Esophagus muscularis mucosa (tissue), 4 donors: ENCODE measurements at regions not wholly inside any gene's neighbourhood (a gene's known extent, or its start where the extent isn't known, plus 50 kb on each side); places are given as distances from the start of the nearest gene placed in this dataset.

ENCODE experiments used
- DNase-seq: peaks from one replicate; pipeline ENCODE4 v3.0.0-alpha.2; 2017; ENCODE audit errors: extremely low spot score
- H3K27ac ChIP-seq, 4 donors: fragments of 200-600 bp; sonication (generic); replicated peaks in 1 of 4; 1 replicate in 3 of 4; 2 replicates in 1 of 4; pipeline ENCODE4 v1.5.1; 2016 to 2019; ENCODE audit warnings: mild to moderate bottlenecking in 1 of 4
- H3K27me3 ChIP-seq, 4 donors: fragments of 200-600 bp; sonication (generic); one replicate each; pipeline versions ENCODE4 v1.5.1 to v1.6.0; 2016 to 2019
- H3K36me3 ChIP-seq, 4 donors: fragments of 200-600 bp; sonication (generic); one replicate each; pipeline ENCODE4 v1.5.1; 2016 to 2019
- H3K4me1 ChIP-seq, 4 donors: fragments of 200-600 bp; sonication (generic); one replicate each; pipeline ENCODE4 v1.5.1; 2016 to 2019
- H3K4me3 ChIP-seq, 4 donors: fragments of 200-600 bp; sonication (generic); 1 replicate in 2 of 4; 2 replicates in 2 of 4; pipeline ENCODE4 v1.5.1; 2016 to 2019; ENCODE audit warnings: mild to moderate bottlenecking in 4 of 4, moderate library complexity in 1 of 4
- H3K9me3 ChIP-seq, 4 donors: fragments of 200-600 bp; sonication (generic); 1 replicate in 3 of 4; 2 replicates in 1 of 4; pipeline ENCODE4 v1.5.1; 2016 to 2019
- CTCF ChIP-seq, 3 experiments: fragments of 200-600 bp in 2 of 3; fragments of 450-650 bp in 1 of 3; sonication (generic) in 2 of 3; IDR thresholded peaks; one replicate each; pipeline ENCODE4 v1.5.1; 2017 to 2019; ENCODE audit warnings: antibody characterized with exemption in 3 of 3, mild to moderate bottlenecking in 2 of 3, moderate library complexity in 1 of 3
- EP300 ChIP-seq: sonication (generic); formaldehyde crosslinking; IDR thresholded peaks from one replicate; pipeline ENCODE4 v1.6.1; 2017; ENCODE audit warnings: antibody characterized with exemption
- POLR2A ChIP-seq: fragments of 450-650 bp; IDR thresholded peaks from one replicate; pipeline ENCODE4 v1.6.1; 2017; ENCODE audit warnings: antibody characterized with exemption, moderate library complexity, mild to moderate bottlenecking, low read depth
- POLR2AphosphoS5 ChIP-seq, 2 donors: sonication (generic); formaldehyde crosslinking; IDR thresholded peaks; one replicate each; pipeline ENCODE4 v1.6.1; 2017; ENCODE audit warnings: antibody characterized with exemption in 2 of 2
- WGBS: methylation state at CpG from one replicate; pipeline ENCODE4 v1.1.5; 2018; 5-methylcytosine and 5-hydroxymethylcytosine counted together
- intact Hi-C: fragments of 100-400 bp; cut with DNase I; formaldehyde crosslinking; loops from one replicate; pipeline ENCODE4 v1.15.1; 2023

- intact Hi-C loops, result no loop called here
- TF ChIP-seq CTCF (IDR thresholded peaks at IDR 0.05) (no peak), EP300 (no peak), POLR2A (no peak), POLR2AphosphoS5 (IDR thresholded peaks at IDR 0.05) (no peak)
- no peaks in the 10 kb centered on the region for H3K27me3 ChIP-seq
- peaks cover 28 to 46% (median 41%) of the 10 kb centered on the region in 4 donors for H3K4me1 ChIP-seq
- DNase-seq, result no peak
- H3K27ac ChIP-seq, result no peak overlapping the region
- no peaks in the 10 kb centered on the region for H3K9me3 ChIP-seq
- no peak overlapping the region for H3K4me3 ChIP-seq
- no peaks in the 10 kb centered on the region for H3K36me3 ChIP-seq
Observed at GRCh38 chr2:160914217-160914616, 246.0 kb upstream of the TANK start.

GRCh38 chr2:160916300-160916699, 243.9 kb upstream of the TANK start:
- no peak for DNase-seq
- Histone ChIP-seq H3K9me3 (no peaks in the 10 kb centered on the region), H3K36me3 (no peaks in the 10 kb centered on the region), H3K4me1 (peaks cover 16 to 46% (median 36%) of the 10 kb centered on the region in 4 donors), H3K27ac (no peak overlapping the region), H3K4me3 (no peak overlapping the region), H3K27me3 (no peaks in the 10 kb centered on the region)
- intact Hi-C loops, result no loop called here
- no peak for TF ChIP-seq POLR2AphosphoS5 (IDR thresholded peaks at IDR 0.05)
- no peak for TF ChIP-seq CTCF (IDR thresholded peaks at IDR 0.05)
- no peak for TF ChIP-seq POLR2A
- TF ChIP-seq EP300, result no peak
- 100% methylated on average over 1 of the region's 1 CpG for WGBS

- no peak for TF ChIP-seq POLR2AphosphoS5 (IDR thresholded peaks at IDR 0.05)
- no peak for TF ChIP-seq EP300
- TF ChIP-seq CTCF (IDR thresholded peaks at IDR 0.05), result no peak
- no peak for TF ChIP-seq POLR2A
- Histone ChIP-seq H3K4me3 (no peak overlapping the region), H3K27ac (no peak overlapping the region), H3K9me3 (no peaks in the 10 kb centered on the region), H3K36me3 (no peaks in the 10 kb centered on the region), H3K27me3 (no peaks in the 10 kb centered on the region), H3K4me1 (peaks cover 11 to 41% (median 31%) of the 10 kb centered on the region in 4 donors)
- intact Hi-C loops, result no loop called here
- no peak for DNase-seq
- WGBS, result 55% methylated on average over 3 of the region's 3 CpGs
Observed at GRCh38 chr2:160917850-160918249, 242.4 kb upstream of the TANK start.

DNA sequence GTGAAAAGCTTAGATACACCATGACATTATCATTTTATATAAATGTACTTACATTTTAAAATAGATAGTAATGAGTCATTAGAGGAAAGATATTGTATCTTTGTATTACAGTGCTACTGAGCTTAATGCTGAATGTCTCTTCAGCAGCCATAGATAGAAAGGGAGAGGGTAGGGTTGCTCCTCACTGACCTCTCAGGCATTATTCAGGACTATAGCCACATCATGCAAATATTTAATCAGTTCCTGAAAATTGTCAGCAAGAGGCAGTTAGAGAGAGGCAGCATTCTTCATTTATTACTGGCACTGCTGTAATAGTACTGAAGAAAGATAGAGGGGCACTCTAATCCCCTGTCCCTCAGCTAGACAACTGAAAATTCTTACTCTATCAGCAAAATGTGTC, 242.0 kb upstream of the TANK start:
- intact Hi-C loops, result no loop called here
- Histone ChIP-seq H3K4me3 (no peak overlapping the region), H3K36me3 (no peaks in the 10 kb centered on the region), H3K4me1 (peaks cover 11 to 41% (median 31%) of the 10 kb centered on the region in 4 donors), H3K27ac (no peak overlapping the region), H3K9me3 (no peaks in the 10 kb centered on the region), H3K27me3 (no peaks in the 10 kb centered on the region)
- no peak for DNase-seq
- TF ChIP-seq CTCF (IDR thresholded peaks at IDR 0.05) (no peak), EP300 (no peak), POLR2AphosphoS5 (IDR thresholded peaks at IDR 0.05) (no peak), POLR2A (no peak)

GRCh38 chr2:160918906-160919503, 241.2 kb upstream of the TANK start:
- TF ChIP-seq CTCF (IDR thresholded peaks at IDR 0.05), result peak; percentile 19 to 52 (median 31)
- TF ChIP-seq POLR2A, result no peak
- 60% methylated on average over 4 of the region's 4 CpGs for WGBS
- no peak for DNase-seq
- peak overlapping the region in 1 of 4 donors; percentile 4 for H3K27ac ChIP-seq
- intact Hi-C loops, result no loop called here
- no peaks in the 10 kb centered on the region for H3K9me3 ChIP-seq
- H3K27me3 ChIP-seq, result no peaks in the 10 kb centered on the region
- H3K4me3 ChIP-seq, result no peak overlapping the region
- peaks cover 11 to 41% (median 31%) of the 10 kb centered on the region in 4 donors for H3K4me1 ChIP-seq
- H3K36me3 ChIP-seq, result no peaks in the 10 kb centered on the region
